ENCODE measurements at regions not wholly inside any gene's neighbourhood (a gene's known extent, or its start where the extent isn't known, plus 50 kb on each side); places are given as distances from the start of the nearest gene placed in this dataset.

GRCh38 chr2:51888120-51888519 lies 856.2 kb upstream of the NRXN1 start:
- no peaks in the 10 kb centered on the region for H3K4me1 ChIP-seq
- no peak for DNase-seq
- 76 to 79% methylated on average over 1 of the region's 1 CpG for WGBS, 2 donors
- no peak overlapping the region for H3K27ac ChIP-seq
- no peak for ATAC-seq
- H3K27me3 ChIP-seq = no peaks in the 10 kb centered on the region
- TF ChIP-seq, protein P1, sequence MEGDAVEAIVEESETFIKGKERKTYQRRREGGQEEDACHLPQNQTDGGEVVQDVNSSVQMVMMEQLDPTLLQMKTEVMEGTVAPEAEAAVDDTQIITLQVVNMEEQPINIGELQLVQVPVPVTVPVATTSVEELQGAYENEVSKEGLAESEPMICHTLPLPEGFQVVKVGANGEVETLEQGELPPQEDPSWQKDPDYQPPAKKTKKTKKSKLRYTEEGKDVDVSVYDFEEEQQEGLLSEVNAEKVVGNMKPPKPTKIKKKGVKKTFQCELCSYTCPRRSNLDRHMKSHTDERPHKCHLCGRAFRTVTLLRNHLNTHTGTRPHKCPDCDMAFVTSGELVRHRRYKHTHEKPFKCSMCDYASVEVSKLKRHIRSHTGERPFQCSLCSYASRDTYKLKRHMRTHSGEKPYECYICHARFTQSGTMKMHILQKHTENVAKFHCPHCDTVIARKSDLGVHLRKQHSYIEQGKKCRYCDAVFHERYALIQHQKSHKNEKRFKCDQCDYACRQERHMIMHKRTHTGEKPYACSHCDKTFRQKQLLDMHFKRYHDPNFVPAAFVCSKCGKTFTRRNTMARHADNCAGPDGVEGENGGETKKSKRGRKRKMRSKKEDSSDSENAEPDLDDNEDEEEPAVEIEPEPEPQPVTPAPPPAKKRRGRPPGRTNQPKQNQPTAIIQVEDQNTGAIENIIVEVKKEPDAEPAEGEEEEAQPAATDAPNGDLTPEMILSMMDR (IDR thresholded peaks at IDR 0.05) = no peak
- H3K9me3 ChIP-seq = peaks cover 0 to 33% (median 6%) of the 10 kb centered on the region in 11 donors
- no peaks in the 10 kb centered on the region for H3K36me3 ChIP-seq
- no peak overlapping the region for H3K4me3 ChIP-seq
- intact Hi-C loops (cut with DNase I) = no loop called here

DNA sequence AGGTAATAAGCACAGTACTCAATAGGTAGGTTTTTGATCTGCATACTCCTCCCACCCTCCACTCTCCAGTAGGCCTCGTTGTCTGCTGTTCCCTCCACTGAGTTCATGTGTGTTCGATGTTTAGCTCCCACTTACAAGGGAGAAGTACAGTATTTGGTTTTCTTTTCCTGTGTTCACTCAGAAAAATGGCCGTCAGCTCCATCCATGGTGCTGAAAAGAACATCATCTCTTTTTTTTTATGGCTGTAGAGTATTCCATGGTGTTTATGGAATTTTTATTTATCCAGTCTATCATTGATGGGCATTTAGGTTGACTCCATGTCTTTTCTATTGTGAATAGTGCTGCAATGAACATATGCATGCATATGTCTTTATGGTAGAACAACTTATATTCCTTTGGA lies 849.7 kb upstream of the NRXN1 start:
- TF ChIP-seq, protein P1 (IDR thresholded peaks at IDR 0.05) = no peak

DNA sequence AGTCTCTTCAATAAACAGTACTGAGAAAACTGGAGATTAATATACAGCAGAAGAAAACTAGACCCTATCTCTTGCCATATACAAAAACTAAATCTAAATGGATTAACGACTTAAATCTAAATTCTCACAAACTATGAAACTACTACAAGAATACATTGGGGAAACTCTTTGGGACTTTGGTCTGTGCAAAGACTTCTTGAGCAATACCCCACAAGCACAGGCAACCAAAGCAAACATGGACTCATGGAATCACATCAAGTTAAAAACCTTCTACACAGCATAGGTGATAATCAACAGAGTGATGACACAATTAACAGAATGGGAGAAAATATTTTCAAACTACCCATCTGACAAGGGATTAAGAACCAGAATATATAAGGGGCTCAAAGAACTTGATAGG lies 848.2 kb upstream of the NRXN1 start:
- WGBS, 2 donors = 81 to 88% methylated on average over 1 of the region's 1 CpG
- Histone ChIP-seq H3K36me3 (no peaks in the 10 kb centered on the region), H3K4me3 (no peak overlapping the region), H3K4me1 (no peaks in the 10 kb centered on the region), H3K9me3 (peaks cover 0 to 91% (median 30%) of the 10 kb centered on the region in 11 donors), H3K27ac (no peak overlapping the region), H3K27me3 (no peaks in the 10 kb centered on the region)
- intact Hi-C loops (cut with DNase I) = no loop called here
- ATAC-seq = no peak
- TF ChIP-seq, protein P1 (IDR thresholded peaks at IDR 0.05) = no peak
- DNase-seq = no peak

More for the DNA sequence above, 849.7 kb upstream of the NRXN1 start:
- WGBS, 2 donors = 87 to 90% methylated on average over 3 of the region's 3 CpGs
- Histone ChIP-seq H3K27me3 (no peaks in the 10 kb centered on the region), H3K36me3 (no peaks in the 10 kb centered on the region), H3K9me3 (peaks cover 0 to 83% (median 25%) of the 10 kb centered on the region in 11 donors), H3K4me3 (no peak overlapping the region), H3K4me1 (no peaks in the 10 kb centered on the region), H3K27ac (no peak overlapping the region)
- DNase-seq (no peak), ATAC-seq (no peak)
- intact Hi-C loops (cut with DNase I) = no loop called here

DNA sequence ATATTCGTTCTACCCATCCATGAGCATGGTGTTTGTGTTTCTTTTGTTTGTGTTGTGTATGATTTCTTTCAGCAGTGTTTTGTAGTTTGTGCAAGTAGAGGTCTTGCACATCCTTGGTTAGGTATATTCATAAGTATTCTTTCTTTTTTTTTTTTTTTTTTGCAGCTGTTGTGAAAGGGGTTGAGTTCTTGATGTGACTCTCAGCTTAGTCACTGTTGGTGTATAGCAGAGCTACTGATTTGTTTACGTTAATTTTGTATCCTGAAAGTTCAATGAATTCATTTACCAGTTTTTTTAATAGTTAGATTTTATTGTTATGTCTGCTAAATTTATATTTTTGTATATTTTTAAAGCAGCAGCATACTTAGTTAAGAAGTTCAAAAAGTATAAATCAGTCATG lies 834.4 kb upstream of the NRXN1 start:
- Histone ChIP-seq H3K9me3 (peaks cover 0 to 56% (median 0%) of the 10 kb centered on the region in 11 donors), H3K27ac (no peak overlapping the region), H3K36me3 (no peaks in the 10 kb centered on the region), H3K4me1 (no peaks in the 10 kb centered on the region), H3K27me3 (no peaks in the 10 kb centered on the region), H3K4me3 (no peak overlapping the region)
- whole genome bisulfite sequencing, 2 donors = 89 to 93% methylated on average over 2 of the region's 2 CpGs
- ATAC-seq = no peak
- intact Hi-C loops (cut with DNase I) = no loop called here
- TF ChIP-seq, protein P1 (IDR thresholded peaks at IDR 0.05) = no peak
- no peak for DNase-seq
